GM18517 (cell line): ENCODE measurements at regions not wholly inside any gene's neighbourhood (a gene's known extent, or its start where the extent isn't known, plus 50 kb on each side); places are given as distances from the start of the nearest gene placed in this dataset.

Experiments used
- ATAC-seq: cut with Tn5 transposase; IDR thresholded peaks from one replicate; pipeline ENCODE4 v1.9.1; 2021; ENCODE audit warnings: mild to moderate bottlenecking, moderate library complexity; ENCODE audit not compliant: unreplicated experiment

GRCh38 chr12:107490010-107490409 is 195.6 kb upstream of the PWP1 start:
- no peak for ATAC-seq

- ATAC-seq: no peak
Measured at GRCh38 chr12:107491856-107492255, 193.7 kb upstream of the PWP1 start.

- no peak for ATAC-seq
Measured at GRCh38 chr12:107492393-107493134, 193.0 kb upstream of the PWP1 start.

- ATAC-seq: no peak
Measured at GRCh38 chr12:107493135-107493494, 192.5 kb upstream of the PWP1 start.

- no peak for ATAC-seq
Measured at GRCh38 chr12:107493666-107494065, 191.9 kb upstream of the PWP1 start.

GRCh38 chr12:107494331-107494730 is 191.3 kb upstream of the PWP1 start:
- ATAC-seq: no peak

- no peak for ATAC-seq
Measured at GRCh38 chr12:107495604-107496003, 190.0 kb upstream of the PWP1 start.

- no peak for ATAC-seq
Measured at GRCh38 chr12:107497231-107497630, 188.4 kb upstream of the PWP1 start.

GRCh38 chr12:107500307-107500706 is 185.3 kb upstream of the PWP1 start:
- no peak for ATAC-seq

- ATAC-seq: no peak
Measured at GRCh38 chr12:107501681-107502080, 183.9 kb upstream of the PWP1 start.

- ATAC-seq: no peak
Measured at GRCh38 chr12:107503129-107503855, 182.3 kb upstream of the PWP1 start.

- no peak for ATAC-seq
Measured at GRCh38 chr12:107503887-107504885, 181.4 kb upstream of the PWP1 start.

- ATAC-seq: no peak
Measured at GRCh38 chr12:107509421-107509820, 176.2 kb upstream of the PWP1 start.

GRCh38 chr12:107510211-107510610 is 175.4 kb upstream of the PWP1 start:
- no peak for ATAC-seq

GRCh38 chr12:107511292-107511691 is 174.3 kb upstream of the PWP1 start:
- ATAC-seq: no peak

GRCh38 chr12:107512391-107512790 is 173.2 kb upstream of the PWP1 start:
- no peak for ATAC-seq

GRCh38 chr12:107513184-107513583 is 172.4 kb upstream of the PWP1 start:
- ATAC-seq: no peak

GRCh38 chr12:107513636-107514400 is 171.8 kb upstream of the PWP1 start:
- ATAC-seq: no peak

- ATAC-seq: no peak
Measured at GRCh38 chr12:107514887-107515445, 170.6 kb upstream of the PWP1 start.

GRCh38 chr12:107515446-107515958 is 170.1 kb upstream of the PWP1 start:
- no peak for ATAC-seq
